Heart left ventricle (tissue), 16 donors: ENCODE measurements at regions not wholly inside any gene's neighbourhood (a gene's known extent, or its start where the extent isn't known, plus 50 kb on each side); places are given as distances from the start of the nearest gene placed in this dataset.

Experiments used
- ATAC-seq, 4 donors: fragments of 200-7000 bp; cut with Tn5 transposase; one replicate each; pipeline ENCODE4 v1.9.1; 2020 to 2022; ENCODE audit warnings: moderate library complexity in 4 of 4, mild to moderate bottlenecking in 3 of 4, moderate number of reproducible peaks in 1 of 4
- DNase-seq, 5 donors: peaks; one replicate each; pipeline ENCODE4 v3.0.0-alpha.2; 2020
- H3K27ac ChIP-seq, 12 donors: fragments of 200-600 bp; sonication (generic) in 4 of 12; one replicate each; pipeline versions ENCODE4 v1.5.0 to v1.8.0; 2016 to 2022; ENCODE audit warnings: mild to moderate bottlenecking in 2 of 12
- H3K27me3 ChIP-seq, 9 donors: fragments of 200-600 bp; sonication (generic) in 2 of 9; one replicate each; pipeline versions ENCODE4 v1.5.1 to v1.8.0; 2016 to 2022; ENCODE audit warnings: mild to moderate bottlenecking in 3 of 9
- H3K36me3 ChIP-seq, 9 donors: fragments of 200-600 bp; sonication (generic) in 2 of 9; one replicate each; pipeline versions ENCODE4 v1.5.0 to v1.8.0; 2018 to 2022; ENCODE audit warnings: mild to moderate bottlenecking in 2 of 9
- H3K4me1 ChIP-seq, 12 donors: fragments of 200-600 bp; sonication (generic) in 4 of 12; one replicate each; pipeline versions ENCODE4 v1.5.0 to v1.8.0; 2016 to 2022; ENCODE audit warnings: mild to moderate bottlenecking in 3 of 12
- H3K4me3 ChIP-seq, 12 donors: fragments of 200-600 bp; sonication (generic) in 4 of 12; one replicate each; pipeline versions ENCODE4 v1.5.0 to v1.8.0; 2017 to 2022; ENCODE audit warnings: mild to moderate bottlenecking in 9 of 12, moderate library complexity in 4 of 12
- H3K9me3 ChIP-seq, 12 donors: fragments of 200-600 bp; sonication (generic) in 4 of 12; one replicate each; pipeline versions ENCODE4 v1.5.0 to v1.8.0; 2016 to 2022; ENCODE audit warnings: mild to moderate bottlenecking in 1 of 12
- CTCF ChIP-seq, 12 donors: fragments of 200-600 bp; sonication (generic) in 4 of 12; IDR thresholded peaks; one replicate each; pipeline versions ENCODE4 v1.5.0 to v1.8.0; 2018 to 2022; ENCODE audit warnings: antibody characterized with exemption in 12 of 12, mild to moderate bottlenecking in 5 of 12
- POLR2A ChIP-seq, 2 donors: fragments of 450-650 bp; IDR thresholded peaks; one replicate each; pipeline ENCODE4 v1.6.1; 2017; ENCODE audit warnings: antibody characterized with exemption in 2 of 2, mild to moderate bottlenecking in 2 of 2, moderate library complexity in 2 of 2
- WGBS, 4 donors: extraction: QIAGEN DNeasy Blood & Tissue Kit in 2 of 4; methylation state at CpG; one replicate each; pipeline versions ENCODE4 v1.1.5 to v1.1.7; 2013 to 2018; 5-methylcytosine and 5-hydroxymethylcytosine counted together
- intact Hi-C, 10 donors: fragments of 100-400 bp; cut with DNase I; formaldehyde crosslinking; loops; one replicate each; pipeline versions ENCODE4 v1.11.1 to v1.14.2; 2022
- donor health status: ischemic (EF 13 %, LVEDD 7.1; RV severe dilation, severe dysfunction).
- donor health status: healthy with polysubstance abuse.
- donor health status: DM: no; HTN: yes; CAD: no.
- donor health status: DM: no; HTN: no; CAD: no.
- donor health status: ischemic (EF 25% LVEDD 6.9; RV normal size, moderate dysfunction).
- donor health status: ischemic (EF 25% LVEDD 5.7; RV mildly dilated, moderate dysfunction).
- donor health status: healthy.
- donor health status: DM: yes; HTN: yes; CAD: no.
- donor health status: ischemic (EF 35%, LVEDD 5.7; RV mildly dilated, moderate dysfunction).
- donor health status: nonischemic (EF 11% LVEDD 7.7; RV severe dilation, severe dysfunction).
- donor health status: DM: yes; HTN: yes; CAD: no.
- donor health status: PGD.
- donor health status: ischemic (EF 29% LVEDD 5.4; RV normal size, mild dysfunction).
- donor health status: nonischemic (EF 23%, LVEDD 6.1; RV moderate dilation, normal function).

GRCh38 chr2:41912337-41912736, 135.5 kb upstream of the PKDCC start:
- Histone ChIP-seq H3K36me3 (no peaks in the 10 kb centered on the region), H3K4me3 (no peak overlapping the region), H3K27ac (peak overlapping the region in 5 of 12 donors; percentile 7 to 47 (median 25)), H3K4me1 (peaks cover 0 to 18% (median 4%) of the 10 kb centered on the region in 12 donors), H3K27me3 (no peaks in the 10 kb centered on the region), H3K9me3 (no peaks in the 10 kb centered on the region)
- ATAC-seq (peak; percentile 49 to 79 (median 76)), DNase-seq (no peak)
- WGBS, 4 donors, result 54 to 73% (median 66%) methylated on average over 3 of the region's 3 CpGs
- intact Hi-C loops, result loop anchor here in 1 of 10 donors (2.0 kb wide), 1 partner anchor 54 kb away; no protein-coding TSS in a partner anchor
- no peak for TF ChIP-seq CTCF (IDR thresholded peaks at IDR 0.05)
- no peak for TF ChIP-seq POLR2A (IDR thresholded peaks at IDR 0.05)

GRCh38 chr2:41912776-41913175, 135.0 kb upstream of the PKDCC start:
- H3K27ac ChIP-seq, result peak overlapping the region in 7 of 12 donors; percentile 7 to 47 (median 25)
- H3K36me3 ChIP-seq, result no peaks in the 10 kb centered on the region
- peak in 2 of 4 donors; percentile 39 to 54 for ATAC-seq
- DNase-seq, result no peak
- intact Hi-C loops, result loop anchor here in 1 of 10 donors (2.0 kb wide), 1 partner anchor 54 kb away; no protein-coding TSS in a partner anchor
- H3K9me3 ChIP-seq, result no peaks in the 10 kb centered on the region
- H3K4me3 ChIP-seq, result no peak overlapping the region
- no peak for TF ChIP-seq POLR2A (IDR thresholded peaks at IDR 0.05)
- TF ChIP-seq CTCF (IDR thresholded peaks at IDR 0.05), result no peak
- H3K4me1 ChIP-seq, result peaks cover 0 to 18% (median 4%) of the 10 kb centered on the region in 12 donors
- 79 to 83% (median 81%) methylated on average over 2 of the region's 2 CpGs for WGBS, 4 donors
- no peaks in the 10 kb centered on the region for H3K27me3 ChIP-seq

- H3K27ac ChIP-seq, result peak overlapping the region in 7 of 12 donors; percentile 7 to 47 (median 23)
- WGBS, 4 donors, result 81 to 85% (median 83%) methylated on average over 8 of the region's 8 CpGs
- H3K36me3 ChIP-seq, result no peaks in the 10 kb centered on the region
- no peak overlapping the region for H3K4me3 ChIP-seq
- ATAC-seq (peak; percentile 16 to 71 (median 64)), DNase-seq (no peak)
- no peaks in the 10 kb centered on the region for H3K9me3 ChIP-seq
- intact Hi-C loops, result loop anchor here in 1 of 10 donors (2.0 kb wide), 1 partner anchor 53 kb away; no protein-coding TSS in a partner anchor
- TF ChIP-seq POLR2A (IDR thresholded peaks at IDR 0.05) (no peak), CTCF (IDR thresholded peaks at IDR 0.05) (no peak)
- H3K4me1 ChIP-seq, result peaks cover 0 to 18% (median 4%) of the 10 kb centered on the region in 12 donors
- no peaks in the 10 kb centered on the region for H3K27me3 ChIP-seq
These were observed 134.5 kb upstream of the PKDCC start for GRCh38 chr2:41913311-41913710.

GRCh38 chr2:41913921-41914609, 133.8 kb upstream of the PKDCC start:
- TF ChIP-seq CTCF (IDR thresholded peaks at IDR 0.05) (no peak), POLR2A (IDR thresholded peaks at IDR 0.05) (no peak)
- Histone ChIP-seq H3K4me1 (peaks cover 0 to 18% (median 4%) of the 10 kb centered on the region in 12 donors), H3K27ac (peak overlapping the region in 5 of 12 donors; percentile 5 to 44 (median 18)), H3K4me3 (no peak overlapping the region), H3K36me3 (no peaks in the 10 kb centered on the region), H3K9me3 (no peaks in the 10 kb centered on the region), H3K27me3 (no peaks in the 10 kb centered on the region)
- intact Hi-C loops, result loop anchor here in 1 of 10 donors (2.0 kb wide), 1 partner anchor 53 kb away; no protein-coding TSS in a partner anchor
- WGBS, 4 donors, result 80 to 88% (median 83%) methylated on average over 7 of the region's 7 CpGs
- ATAC-seq (peak in 1 of 4 donors; percentile 4), DNase-seq (no peak)
